ENCODE measurements at regions not wholly inside any gene's neighbourhood (a gene's known extent, or its start where the extent isn't known, plus 50 kb on each side); places are given as distances from the start of the nearest gene placed in this dataset.

GRCh38 chr4:54855191-54855854 is 197.6 kb downstream of the KIT start:
- TF ChIP-seq POLR2A (IDR thresholded peaks at IDR 0.05): no peak
- TF ChIP-seq, protein P1, sequence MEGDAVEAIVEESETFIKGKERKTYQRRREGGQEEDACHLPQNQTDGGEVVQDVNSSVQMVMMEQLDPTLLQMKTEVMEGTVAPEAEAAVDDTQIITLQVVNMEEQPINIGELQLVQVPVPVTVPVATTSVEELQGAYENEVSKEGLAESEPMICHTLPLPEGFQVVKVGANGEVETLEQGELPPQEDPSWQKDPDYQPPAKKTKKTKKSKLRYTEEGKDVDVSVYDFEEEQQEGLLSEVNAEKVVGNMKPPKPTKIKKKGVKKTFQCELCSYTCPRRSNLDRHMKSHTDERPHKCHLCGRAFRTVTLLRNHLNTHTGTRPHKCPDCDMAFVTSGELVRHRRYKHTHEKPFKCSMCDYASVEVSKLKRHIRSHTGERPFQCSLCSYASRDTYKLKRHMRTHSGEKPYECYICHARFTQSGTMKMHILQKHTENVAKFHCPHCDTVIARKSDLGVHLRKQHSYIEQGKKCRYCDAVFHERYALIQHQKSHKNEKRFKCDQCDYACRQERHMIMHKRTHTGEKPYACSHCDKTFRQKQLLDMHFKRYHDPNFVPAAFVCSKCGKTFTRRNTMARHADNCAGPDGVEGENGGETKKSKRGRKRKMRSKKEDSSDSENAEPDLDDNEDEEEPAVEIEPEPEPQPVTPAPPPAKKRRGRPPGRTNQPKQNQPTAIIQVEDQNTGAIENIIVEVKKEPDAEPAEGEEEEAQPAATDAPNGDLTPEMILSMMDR (IDR thresholded peaks at IDR 0.05): no peak
